Trophoblast cell (in vitro differentiated cells and primary cell): ENCODE measurements at regions not wholly inside any gene's neighbourhood (a gene's known extent, or its start where the extent isn't known, plus 50 kb on each side); places are given as distances from the start of the nearest gene placed in this dataset.

ENCODE experiments used
- DNase-seq, 2 donors: peaks; one replicate each; pipeline ENCODE4 v3.0.0-alpha.2; 2016
- H2AFZ ChIP-seq: 2 replicates; pipeline ENCODE4 v1.6.1; 2013; ENCODE audit warnings: low read length, moderate library complexity, mild to moderate bottlenecking; ENCODE audit not compliant: insufficient read depth, poor library complexity
- H2AK5ac ChIP-seq: 2 replicates; pipeline ENCODE4 v1.6.1; 2013; ENCODE audit warnings: mild to moderate bottlenecking, low read length
- H2BK120ac ChIP-seq: 2 replicates; pipeline ENCODE4 v1.6.1; 2013; ENCODE audit warnings: low read length, mild to moderate bottlenecking, moderate library complexity; ENCODE audit not compliant: insufficient read depth, poor library complexity
- H2BK12ac ChIP-seq: 2 replicates; pipeline ENCODE4 v1.6.1; 2013; ENCODE audit warnings: mild to moderate bottlenecking, low read length, moderate library complexity
- H2BK5ac ChIP-seq: 2 replicates; pipeline ENCODE4 v1.6.1; 2013; ENCODE audit warnings: low read length, low read depth, moderate library complexity, mild to moderate bottlenecking; ENCODE audit not compliant: poor library complexity
- H3K14ac ChIP-seq: 2 replicates; pipeline ENCODE4 v1.6.1; 2013; ENCODE audit warnings: mild to moderate bottlenecking, low read length
- H3K18ac ChIP-seq: 2 replicates; pipeline ENCODE4 v1.6.1; 2013; ENCODE audit warnings: mild to moderate bottlenecking, low read length
- H3K23ac ChIP-seq: 2 replicates; pipeline ENCODE4 v1.6.1; 2013; ENCODE audit warnings: low read length
- H3K27ac ChIP-seq: 2 replicates; pipeline ENCODE4 v1.5.1; 2013; ENCODE audit warnings: low read depth, mild to moderate bottlenecking, inconsistent platforms, low read length, moderate library complexity
- H3K27me3 ChIP-seq: 2 replicates; pipeline ENCODE4 v1.6.1; 2013; ENCODE audit warnings: inconsistent platforms, mild to moderate bottlenecking, low read length, moderate library complexity; ENCODE audit not compliant: insufficient read depth
- H3K36me3 ChIP-seq, 2 experiments: 1 replicate in 1 of 2; 2 replicates in 1 of 2; pipeline ENCODE4 v1.6.1; 2013; ENCODE audit warnings: low read length in 2 of 2, mild to moderate bottlenecking in 2 of 2, moderate library complexity in 1 of 2; ENCODE audit not compliant: insufficient read depth in 2 of 2, control insufficient read depth in 1 of 2
- H3K4ac ChIP-seq: 2 replicates; pipeline ENCODE4 v1.6.1; 2013; ENCODE audit warnings: low read depth, mild to moderate bottlenecking, low read length, moderate library complexity
- H3K4me1 ChIP-seq, 2 experiments: 1 replicate in 1 of 2; 2 replicates in 1 of 2; pipeline ENCODE4 v1.6.1; 2013; ENCODE audit warnings: low read length in 2 of 2, mild to moderate bottlenecking in 2 of 2, moderate library complexity in 1 of 2; ENCODE audit not compliant: insufficient read depth in 2 of 2, control insufficient read depth in 1 of 2
- H3K4me2 ChIP-seq: 2 replicates; pipeline ENCODE4 v1.6.1; 2013; ENCODE audit warnings: inconsistent platforms, mild to moderate bottlenecking, low read length, moderate library complexity
- H3K4me3 ChIP-seq: 2 replicates; pipeline ENCODE4 v1.5.1; 2013; ENCODE audit warnings: mild to moderate bottlenecking, low read depth, low read length, inconsistent platforms
- H3K79me1 ChIP-seq: one replicate; pipeline ENCODE4 v1.6.1; 2013; ENCODE audit warnings: low read length
- H3K79me2 ChIP-seq: 2 replicates; pipeline ENCODE4 v1.6.1; 2013; ENCODE audit warnings: low read length, mild to moderate bottlenecking; ENCODE audit not compliant: control insufficient read depth, insufficient read depth, poor library complexity
- H3K9ac ChIP-seq: 2 replicates; pipeline ENCODE4 v1.6.1; 2013; ENCODE audit warnings: mild to moderate bottlenecking, low read length
- H3K9me3 ChIP-seq: 2 replicates; pipeline ENCODE4 v1.6.1; 2013; ENCODE audit warnings: low read depth, mild to moderate bottlenecking, control low read depth, inconsistent platforms, low read length; ENCODE audit not compliant: insufficient read depth
- H4K12ac ChIP-seq: 2 replicates; pipeline ENCODE4 v1.6.1; 2013; ENCODE audit warnings: low read depth, mild to moderate bottlenecking, low read length, moderate library complexity
- H4K8ac ChIP-seq: 2 replicates; pipeline ENCODE4 v1.6.1; 2013; ENCODE audit warnings: low read depth, mild to moderate bottlenecking, low read length, moderate library complexity
- H4K91ac ChIP-seq: one replicate; pipeline ENCODE4 v1.6.1; 2013; ENCODE audit warnings: low read depth, mild to moderate bottlenecking, low read length, moderate library complexity
- whole genome bisulfite sequencing: extraction: QIAGEN DNeasy Blood & Tissue Kit; methylation state at CpG from one replicate; pipeline ENCODE4 v1.1.7; 2013; ENCODE audit warnings: missing lambda C conversion rate; ENCODE audit not compliant: insufficient read length, insufficient coverage; ENCODE audit errors: extremely low coverage; 5-methylcytosine and 5-hydroxymethylcytosine counted together

DNA sequence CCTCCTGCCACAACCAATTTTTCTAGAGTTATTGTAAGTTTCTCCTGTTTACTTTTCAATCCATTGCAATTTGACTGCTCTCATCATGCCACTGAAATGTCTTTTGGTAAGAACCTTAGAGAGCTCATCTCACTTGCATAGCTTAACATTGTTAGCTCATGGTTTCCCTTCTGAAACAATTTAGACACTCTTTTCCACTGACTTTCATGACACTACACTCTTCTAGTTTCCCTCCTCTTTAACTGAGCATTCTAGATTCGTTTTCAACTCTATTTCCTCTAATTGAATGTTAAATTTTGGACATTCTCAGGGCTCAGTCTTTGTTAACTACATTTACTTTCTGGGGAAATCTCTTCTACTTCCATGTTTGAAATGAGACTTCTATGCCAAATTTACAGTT is 369.1 kb downstream of the JRKL start:
- Histone ChIP-seq H2AK5ac (no peak overlapping the region), H3K4me3 (no peak overlapping the region), H3K27ac (no peak overlapping the region), H4K12ac (no peak overlapping the region), H3K14ac (no peak overlapping the region), H3K23ac (no peak overlapping the region), H2BK5ac (no peak overlapping the region), H4K91ac (no peak overlapping the region), H3K9me3 (no peaks in the 10 kb centered on the region), H3K79me2 (no peaks in the 10 kb centered on the region), H2BK120ac (no peak overlapping the region), H3K36me3 (no peaks in the 10 kb centered on the region), H3K9ac (no peak overlapping the region), H2BK12ac (no peak overlapping the region), H2AFZ (no peak overlapping the region), H3K4me2 (no peak overlapping the region), H3K18ac (no peak overlapping the region), H4K8ac (no peak overlapping the region), H3K79me1 (no peaks in the 10 kb centered on the region), H3K4me1 (no peaks in the 10 kb centered on the region), H3K27me3 (no peaks in the 10 kb centered on the region), H3K4ac (no peak overlapping the region)
- no peak for DNase-seq
- WGBS: no CpG with 5 or more reads among the region's 1 CpG

DNA sequence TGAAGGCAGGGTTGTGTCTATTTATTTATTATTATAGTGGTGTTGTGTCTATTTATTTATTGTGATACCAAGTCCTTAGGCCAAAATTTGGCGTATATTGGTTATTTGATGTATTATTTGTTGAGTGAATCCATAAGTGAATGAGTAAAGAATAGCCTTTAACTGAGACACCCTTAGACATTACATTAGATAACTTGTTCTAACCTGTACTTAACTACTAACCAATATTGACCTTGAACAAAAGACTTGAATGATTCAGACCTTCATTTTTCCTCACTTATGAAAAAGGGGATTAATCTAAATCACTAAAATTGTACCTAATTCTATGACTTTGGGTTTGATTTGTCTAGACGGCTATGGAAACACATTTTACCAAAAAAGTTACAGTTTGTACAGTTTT is 370.5 kb downstream of the JRKL start:
- WGBS: no CpG with 5 or more reads among the region's 2 CpGs

GRCh38 chr11:96760815-96761214 is 371.0 kb downstream of the JRKL start:
- H4K8ac ChIP-seq: no peak overlapping the region
- no peak overlapping the region for H2AFZ ChIP-seq
- H3K4ac ChIP-seq: no peak overlapping the region
- H3K4me3 ChIP-seq: no peak overlapping the region
- H3K4me2 ChIP-seq: no peak overlapping the region
- H3K9me3 ChIP-seq: no peaks in the 10 kb centered on the region
- no peak overlapping the region for H2BK12ac ChIP-seq
- no peak overlapping the region for H3K18ac ChIP-seq
- no peak overlapping the region for H4K91ac ChIP-seq
- no peaks in the 10 kb centered on the region for H3K79me1 ChIP-seq
- H3K9ac ChIP-seq: no peak overlapping the region
- no peaks in the 10 kb centered on the region for H3K27me3 ChIP-seq
- H3K27ac ChIP-seq: no peak overlapping the region
- no peak overlapping the region for H2AK5ac ChIP-seq
- no peak overlapping the region for H2BK120ac ChIP-seq
- H3K14ac ChIP-seq: no peak overlapping the region
- no peak overlapping the region for H3K23ac ChIP-seq
- no peaks in the 10 kb centered on the region for H3K79me2 ChIP-seq
- no peaks in the 10 kb centered on the region for H3K36me3 ChIP-seq
- H2BK5ac ChIP-seq: no peak overlapping the region
- no peak for DNase-seq
- no peak overlapping the region for H4K12ac ChIP-seq
- H3K4me1 ChIP-seq: no peaks in the 10 kb centered on the region

More for the DNA sequence above, 370.5 kb downstream of the JRKL start:
- Histone ChIP-seq H3K79me2 (no peaks in the 10 kb centered on the region), H2BK120ac (no peak overlapping the region), H3K27ac (no peak overlapping the region), H4K91ac (no peak overlapping the region), H2AK5ac (no peak overlapping the region), H3K18ac (no peak overlapping the region), H2AFZ (no peak overlapping the region), H4K8ac (no peak overlapping the region), H3K9me3 (no peaks in the 10 kb centered on the region), H3K9ac (no peak overlapping the region), H3K79me1 (no peaks in the 10 kb centered on the region), H3K23ac (no peak overlapping the region), H2BK5ac (no peak overlapping the region), H3K4ac (no peak overlapping the region), H2BK12ac (no peak overlapping the region), H3K14ac (no peak overlapping the region), H3K4me3 (no peak overlapping the region), H3K4me1 (no peaks in the 10 kb centered on the region), H3K27me3 (no peaks in the 10 kb centered on the region), H3K36me3 (no peaks in the 10 kb centered on the region), H3K4me2 (no peak overlapping the region), H4K12ac (no peak overlapping the region)
- no peak for DNase-seq

- Histone ChIP-seq H3K4me1 (no peaks in the 10 kb centered on the region), H3K9ac (no peak overlapping the region), H3K9me3 (no peaks in the 10 kb centered on the region), H3K4me2 (no peak overlapping the region), H3K23ac (no peak overlapping the region), H3K79me1 (no peaks in the 10 kb centered on the region), H3K4me3 (no peak overlapping the region), H2AK5ac (no peak overlapping the region), H3K27me3 (no peaks in the 10 kb centered on the region), H3K27ac (no peak overlapping the region), H3K18ac (no peak overlapping the region), H2BK120ac (no peak overlapping the region), H3K4ac (no peak overlapping the region), H4K8ac (no peak overlapping the region), H2BK12ac (no peak overlapping the region), H2BK5ac (no peak overlapping the region), H4K91ac (no peak overlapping the region), H3K14ac (no peak overlapping the region), H3K79me2 (no peaks in the 10 kb centered on the region), H4K12ac (no peak overlapping the region), H2AFZ (no peak overlapping the region), H3K36me3 (no peaks in the 10 kb centered on the region)
- WGBS: no CpG with 5 or more reads among the region's 1 CpG
- no peak for DNase-seq
These were observed 371.6 kb downstream of the JRKL start for GRCh38 chr11:96761451-96761850.
